Astrocyte of the spinal cord (primary cell): ENCODE measurements at regions not wholly inside any gene's neighbourhood (a gene's known extent, or its start where the extent isn't known, plus 50 kb on each side); places are given as distances from the start of the nearest gene placed in this dataset.

Experiments
- DNase-seq: peaks from one replicate; pipeline ENCODE4 v3.0.0; 2011; ENCODE audit warnings: low read depth, low spot score
- H3K4me3 ChIP-seq: 2 replicates; pipeline ENCODE4 v1.5.1; 2011; ENCODE audit warnings: low read depth, mild to moderate bottlenecking, low read length, moderate library complexity
- CTCF ChIP-seq: IDR thresholded peaks from 2 replicates; pipeline ENCODE4 v1.5.1; 2012; ENCODE audit warnings: low read depth, mild to moderate bottlenecking, low read length, inconsistent platforms
- in situ Hi-C: cut with HindIII; loops from 2 replicates; pipeline ENCODE4 v1.10.0; 2017; ENCODE audit warnings: low sequenced_read_pairs

- in situ Hi-C loops = no loop called here
- no peak for TF ChIP-seq CTCF
- DNase-seq = no peak
- no peak overlapping the region for H3K4me3 ChIP-seq
Measured at GRCh38 chr5:124631874-124632550, 114.4 kb downstream of the ZNF608 start.

DNA sequence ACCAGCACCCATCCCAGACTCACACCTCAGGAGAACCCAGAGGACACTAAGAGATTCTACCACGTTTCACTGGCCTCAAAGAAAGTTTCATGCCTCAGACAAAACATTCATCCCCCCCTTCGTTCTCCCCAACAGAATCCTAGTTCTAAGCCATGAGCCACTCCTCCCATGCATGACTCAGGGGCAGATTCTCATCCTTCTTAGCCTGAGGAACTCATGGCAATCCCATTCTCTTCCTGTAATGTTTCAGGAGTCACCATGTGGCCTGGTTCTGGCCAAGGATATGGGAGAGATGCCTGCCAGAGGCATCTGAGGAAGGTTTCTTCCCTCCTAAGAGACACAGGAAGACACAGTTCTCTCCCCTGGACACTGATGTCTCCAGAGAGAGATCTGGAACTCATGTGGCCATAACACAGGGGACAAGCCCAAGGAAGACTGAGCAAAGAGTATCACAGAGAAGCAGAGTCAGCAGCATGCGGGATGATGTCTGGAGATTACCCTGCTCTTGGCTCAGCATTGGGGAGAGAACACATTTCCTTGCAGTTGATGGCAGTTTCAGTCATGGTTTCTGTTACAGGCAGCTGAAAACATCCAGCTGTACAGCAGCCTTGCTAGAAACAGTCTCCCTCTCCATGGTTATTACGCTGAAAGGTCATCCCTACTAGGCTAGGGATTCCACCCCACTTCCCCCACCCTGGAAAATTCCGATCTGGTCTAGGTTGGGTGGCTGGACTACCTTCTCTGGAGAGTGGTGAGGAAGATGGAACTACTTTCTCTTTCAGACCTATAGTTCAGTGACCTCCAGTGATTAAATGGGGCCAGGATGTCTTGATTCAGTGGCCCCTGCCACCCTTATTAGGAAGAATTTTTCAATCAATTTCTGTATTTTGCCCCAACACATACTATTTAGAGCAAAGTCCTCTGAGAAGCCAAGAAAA, 115.4 kb downstream of the ZNF608 start:
- no peak for DNase-seq
- no peak for TF ChIP-seq CTCF
- in situ Hi-C loops = no loop called here
- no peak overlapping the region for H3K4me3 ChIP-seq

- DNase-seq = peak; percentile 98
- TF ChIP-seq CTCF = no peak
- no peak overlapping the region for H3K4me3 ChIP-seq
- in situ Hi-C loops = no loop called here
Measured at GRCh38 chr5:124628721-124629596, 117.5 kb downstream of the ZNF608 start.

DNA sequence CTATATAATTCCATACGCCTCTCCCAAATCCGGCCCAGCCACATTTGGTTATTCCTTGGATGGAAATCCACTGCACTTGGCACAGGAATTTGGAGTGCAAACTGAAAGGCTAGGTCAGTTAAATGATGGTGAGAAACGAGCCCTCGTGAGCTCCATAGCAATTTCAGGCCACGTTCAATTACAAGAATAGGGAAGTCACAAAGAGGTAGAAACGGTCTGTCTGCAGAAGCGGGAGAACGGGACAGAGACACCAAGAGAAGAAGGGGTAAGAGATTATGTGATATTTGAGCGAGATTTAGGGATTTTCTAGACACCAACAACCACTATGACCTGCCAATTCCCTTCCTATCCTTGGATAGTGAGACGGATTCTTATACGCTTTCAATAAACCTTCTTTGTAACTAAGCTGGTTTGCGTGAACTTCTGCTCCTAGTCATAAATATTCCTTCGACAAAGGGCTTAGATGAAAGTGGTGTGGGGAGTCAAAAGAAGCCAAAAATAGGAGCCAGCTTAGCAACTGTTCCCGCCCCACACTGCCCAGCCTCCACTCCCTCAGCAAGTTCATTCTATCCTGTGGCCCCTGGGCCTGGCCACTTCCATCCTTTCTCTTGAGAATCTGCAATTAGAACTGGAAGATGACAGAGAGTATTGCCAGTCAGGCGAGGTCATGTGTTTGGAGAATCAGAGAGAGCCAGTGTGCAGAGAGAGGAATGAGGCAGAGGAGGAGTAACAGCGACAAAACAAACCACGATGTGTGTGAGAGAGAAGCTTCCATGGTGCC, 118.4 kb downstream of the ZNF608 start:
- DNase-seq = no peak
- in situ Hi-C loops = no loop called here
- no peak overlapping the region for H3K4me3 ChIP-seq
- no peak for TF ChIP-seq CTCF

DNA sequence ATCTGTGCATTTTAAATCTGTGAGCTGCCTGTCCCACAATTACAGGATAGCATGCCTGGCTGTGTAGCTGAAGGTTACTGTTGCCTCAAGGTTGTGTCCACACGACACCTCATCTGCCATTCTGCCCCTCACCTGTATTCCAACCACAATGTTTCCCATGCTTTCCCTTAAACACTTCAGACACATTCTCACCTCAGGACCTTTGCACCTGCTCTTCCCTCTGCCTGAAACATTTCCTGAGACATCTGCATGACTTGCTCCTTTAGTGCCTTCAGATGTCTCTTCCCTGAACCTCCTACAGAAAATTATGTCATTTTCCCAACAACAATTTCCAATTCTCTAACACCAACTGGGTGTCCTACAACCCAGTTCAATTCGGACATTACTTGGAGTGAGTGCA, 120.4 kb downstream of the ZNF608 start:
- in situ Hi-C loops = no loop called here

More for the DNA sequence above, 120.4 kb downstream of the ZNF608 start:
- DNase-seq = no peak
- H3K4me3 ChIP-seq = no peak overlapping the region
- no peak for TF ChIP-seq CTCF
